Stimulated activated CD8-positive, alpha-beta memory T cell treated with anti-CD3 and anti-CD28 coated beads, Interleukin-4, amount 100 ng/mL, for 24 hours (primary cell): ENCODE measurements at regions not wholly inside any gene's neighbourhood (a gene's known extent, or its start where the extent isn't known, plus 50 kb on each side); places are given as distances from the start of the nearest gene placed in this dataset.
"Not testable (repeated sequence)": the region's sequence is repeated elsewhere in the genome, so short reads cannot be mapped to it uniquely, and the experiment has no call there.

ENCODE experiments used
- DNase-seq: peaks from one replicate; pipeline ENCODE4 v3.0.0-alpha.2; 2020; ENCODE audit warnings: low read depth

DNA sequence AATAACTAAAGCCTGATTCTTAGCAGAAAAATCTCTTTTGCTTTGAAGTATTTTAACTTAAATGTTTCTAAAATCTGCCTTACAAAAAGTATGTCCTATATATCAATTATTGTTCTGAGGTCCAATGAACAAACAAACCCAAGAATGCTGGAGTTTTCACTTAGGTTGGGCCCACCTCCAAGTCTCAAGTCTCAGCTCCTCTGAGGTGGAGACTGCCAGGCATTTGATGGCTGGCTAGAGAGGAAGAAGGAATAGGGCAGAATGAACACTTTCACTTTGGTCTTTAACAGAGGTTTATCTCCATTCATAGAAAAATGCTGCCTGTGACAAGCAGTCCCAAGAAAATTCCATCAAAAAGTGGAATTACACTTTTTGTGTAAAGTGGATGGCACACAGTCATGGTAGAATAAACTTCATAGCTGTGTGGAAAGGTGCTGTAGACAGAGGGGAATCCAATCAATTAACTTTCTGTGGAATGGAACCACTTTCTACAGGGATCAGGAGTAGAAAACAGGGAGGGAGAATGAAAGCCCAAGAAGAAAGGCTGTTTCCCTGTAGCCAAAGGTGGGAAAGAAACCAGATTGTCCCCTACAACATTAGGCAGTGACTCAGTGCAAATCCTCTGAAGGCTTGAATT is 349.4 kb upstream of the RUNX1 start:
- no peak for DNase-seq

DNA sequence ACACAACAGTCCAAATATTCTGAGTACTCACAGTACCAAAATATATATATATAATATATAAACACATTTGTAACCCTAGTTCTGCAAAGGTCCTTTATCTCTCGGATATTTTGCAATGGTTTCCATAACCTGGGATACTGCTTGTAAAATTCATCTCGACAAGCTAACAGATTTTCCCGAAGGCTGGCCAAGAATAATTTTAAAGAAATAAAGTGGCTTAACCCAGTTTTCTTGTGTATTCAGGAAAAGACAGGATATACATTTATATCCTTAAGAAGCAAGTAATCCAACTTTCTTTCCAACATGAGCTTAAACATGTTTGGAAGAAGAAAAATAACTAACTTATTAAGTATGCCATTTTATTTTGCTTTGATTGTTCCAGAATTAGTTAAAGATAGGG is 348.7 kb upstream of the RUNX1 start:
- no peak for DNase-seq

DNA sequence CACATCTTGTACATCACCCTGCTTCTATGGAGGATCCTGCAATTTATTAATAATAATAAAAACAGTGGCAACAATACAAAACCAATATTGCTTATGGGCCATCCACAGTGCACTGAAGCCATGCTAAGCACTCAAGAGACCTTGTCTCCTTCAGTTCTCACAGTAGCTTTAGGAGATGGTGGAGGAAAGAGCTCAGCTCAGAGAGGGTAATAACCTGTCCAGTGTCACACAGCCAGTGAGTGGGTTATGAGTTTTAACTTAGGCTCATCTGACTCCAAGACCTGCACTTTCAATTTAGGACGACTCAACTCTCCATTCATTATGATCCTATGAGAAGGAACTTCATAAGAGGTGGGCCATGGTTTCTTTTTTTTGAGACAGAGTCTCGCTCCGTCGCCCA is 347.6 kb upstream of the RUNX1 start:
- DNase-seq: no peak

DNA sequence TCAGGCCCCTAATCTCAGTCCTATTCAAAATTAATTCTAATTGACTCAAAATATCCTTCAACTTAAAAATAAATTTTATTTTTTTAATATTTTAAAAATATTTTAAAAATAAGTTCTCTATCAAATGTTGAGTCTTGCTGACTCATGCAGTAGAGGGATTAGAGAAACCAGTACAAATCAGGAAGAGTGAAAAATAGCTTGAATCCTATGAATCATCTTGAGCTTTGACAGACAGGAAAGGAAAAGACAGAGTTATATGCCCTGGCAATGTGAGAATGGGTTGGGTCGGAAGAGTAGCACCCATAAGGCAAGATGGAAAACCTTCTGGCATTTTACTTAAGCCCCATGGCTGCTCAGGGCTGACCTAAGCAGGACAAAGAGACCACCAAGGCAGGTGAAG is 346.6 kb upstream of the RUNX1 start:
- no peak for DNase-seq

DNA sequence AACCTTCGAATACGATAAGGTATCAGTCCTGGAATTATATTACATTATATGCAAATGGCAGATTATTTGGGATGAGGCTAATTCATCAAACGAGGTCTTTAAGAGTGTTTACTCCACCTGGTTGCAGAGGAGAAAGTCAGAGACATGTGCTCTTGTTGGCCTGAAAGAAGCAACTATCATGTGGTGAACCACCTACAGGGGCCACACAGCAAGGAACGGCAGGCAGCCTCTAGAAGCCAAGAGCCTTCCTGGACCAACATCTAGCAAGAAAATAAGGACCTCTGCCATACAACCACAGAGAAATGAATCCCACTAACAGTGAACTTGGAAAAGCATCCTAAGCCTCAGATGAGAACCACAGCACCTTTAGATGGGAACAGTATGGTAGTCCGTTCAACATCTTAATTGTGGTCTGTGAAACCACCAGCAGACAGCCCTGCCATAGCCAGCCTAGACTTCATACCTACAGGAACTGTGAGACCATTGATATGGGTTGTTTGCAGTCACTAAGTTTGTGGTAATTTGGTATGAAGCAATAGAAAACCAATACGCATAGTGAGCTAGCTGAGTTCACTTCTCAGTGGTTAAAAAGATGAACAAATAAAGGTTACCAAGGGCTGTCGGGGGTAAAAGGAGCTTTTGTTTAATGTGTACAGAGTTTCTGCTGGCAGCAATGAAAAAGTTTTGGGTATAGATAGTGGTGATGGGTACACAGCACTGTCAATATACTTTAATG is 345.7 kb upstream of the RUNX1 start:
- DNase-seq: no peak

DNA sequence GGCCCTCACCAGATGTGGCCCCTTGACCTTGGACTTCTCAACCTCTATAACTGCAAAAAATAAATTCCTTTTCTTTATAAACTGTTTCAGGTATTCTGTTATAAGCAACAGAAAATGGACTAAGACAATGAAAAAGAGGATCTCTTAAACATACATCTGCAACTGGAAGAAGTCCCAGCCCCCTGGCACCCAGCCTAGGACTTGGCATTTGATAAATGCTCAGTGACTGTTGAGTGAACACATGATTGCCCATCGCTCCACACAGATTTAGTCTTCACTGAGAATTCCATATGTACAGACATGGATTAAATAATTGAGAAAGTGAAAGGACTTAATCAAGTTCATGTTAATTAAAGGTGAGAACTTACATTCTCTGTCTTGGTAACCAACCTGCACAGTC is 344.9 kb upstream of the RUNX1 start:
- no peak for DNase-seq

DNA sequence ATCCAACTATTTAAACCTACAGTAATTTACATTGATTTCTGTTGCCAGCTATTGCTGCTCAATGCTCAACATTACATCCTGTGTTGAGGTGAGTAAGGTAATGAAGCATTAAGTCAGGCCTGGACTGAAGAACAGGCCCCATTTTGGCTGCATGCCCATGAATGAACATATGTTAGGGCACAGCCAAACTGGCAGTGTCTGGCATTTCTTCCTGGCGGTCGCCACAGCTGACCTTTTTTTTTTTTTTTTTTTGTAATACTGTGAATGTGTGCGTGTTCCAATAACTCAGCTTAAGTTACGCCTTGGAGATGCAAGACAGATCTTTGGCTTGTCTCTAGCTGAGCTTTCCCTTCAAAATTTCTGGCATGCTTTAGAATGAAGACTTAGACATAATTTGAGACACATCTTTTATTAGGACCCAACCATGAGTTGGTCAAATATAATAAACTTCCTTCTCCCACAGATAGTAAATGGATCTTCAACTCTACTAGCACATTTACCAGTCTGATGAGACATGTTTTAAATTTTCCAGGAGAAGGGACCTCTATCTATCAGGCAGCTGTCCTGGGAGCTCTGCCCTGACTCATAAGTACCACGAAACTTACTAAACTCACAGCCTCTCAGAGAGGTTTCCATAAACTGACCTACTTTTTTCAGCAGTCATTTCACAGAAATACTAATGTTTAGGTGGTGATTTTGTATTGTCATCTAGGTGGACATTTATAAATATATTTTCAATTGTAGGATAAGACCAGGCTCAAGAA is 341.1 kb upstream of the RUNX1 start:
- DNase-seq: no peak

DNA sequence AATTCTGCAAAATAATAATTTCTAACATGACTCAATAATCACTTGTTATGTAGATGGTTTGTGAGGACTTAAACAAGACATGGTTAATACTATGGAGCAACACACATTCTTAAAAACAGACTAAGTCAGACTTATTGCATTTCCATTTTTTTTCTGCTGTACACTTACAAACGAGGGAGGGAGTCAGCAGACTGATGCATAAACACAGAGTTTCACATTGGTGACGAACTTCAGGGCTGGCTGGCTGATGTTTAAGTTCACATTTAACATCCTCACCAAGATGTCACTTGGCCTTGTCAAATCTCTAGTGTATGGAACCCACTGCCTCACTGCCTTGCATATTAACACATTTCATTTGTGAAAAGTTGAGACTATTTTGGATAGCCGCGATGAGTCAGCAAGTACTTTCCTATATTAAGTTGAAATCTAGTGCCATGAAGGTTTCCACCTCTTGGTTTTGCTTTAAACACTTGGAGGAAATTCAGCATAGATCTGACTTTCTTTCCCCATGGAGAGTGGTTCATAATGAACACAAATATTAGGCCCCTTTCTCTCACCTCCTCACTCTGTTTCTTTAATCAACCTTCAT is 337.5 kb upstream of the RUNX1 start:
- no peak for DNase-seq

DNA sequence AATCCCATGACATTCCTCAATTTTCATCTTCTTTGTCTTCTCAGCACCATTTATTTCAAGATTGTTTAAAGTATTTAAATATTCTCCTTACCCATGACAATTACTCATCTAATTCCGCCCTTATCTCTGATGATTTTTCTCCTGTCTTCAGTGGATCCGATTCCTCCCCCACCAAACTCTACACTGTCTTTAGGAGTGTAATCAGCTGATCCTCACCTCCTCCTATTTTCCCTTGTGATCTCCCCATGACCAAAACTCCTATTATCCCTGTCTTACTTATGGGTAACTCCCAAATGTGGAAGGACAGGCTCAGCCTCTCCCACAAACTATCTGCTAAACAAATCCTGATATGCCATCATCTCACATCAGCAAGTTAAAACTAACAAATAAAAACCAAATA is 335.3 kb upstream of the RUNX1 start:
- DNase-seq: no peak

DNA sequence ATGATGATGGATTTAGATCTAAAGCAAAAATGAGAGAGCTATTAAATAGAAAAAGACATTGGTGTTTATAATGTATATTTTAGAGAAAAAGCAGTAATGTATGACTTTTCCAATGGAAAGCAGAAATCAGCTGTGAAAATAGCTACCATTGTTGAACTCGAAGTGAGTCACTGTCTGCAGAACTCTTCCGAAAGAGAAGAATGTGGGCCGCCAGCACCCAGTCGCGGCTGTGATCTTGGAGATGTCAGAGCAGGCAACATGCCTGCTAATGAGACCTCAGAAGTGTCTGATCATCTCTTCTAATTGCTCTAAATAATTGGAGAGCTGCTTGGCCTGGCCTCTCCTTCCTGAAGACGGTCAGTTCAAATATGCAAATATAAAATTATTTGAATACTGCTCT is 333.6 kb upstream of the RUNX1 start:
- no peak for DNase-seq

DNA sequence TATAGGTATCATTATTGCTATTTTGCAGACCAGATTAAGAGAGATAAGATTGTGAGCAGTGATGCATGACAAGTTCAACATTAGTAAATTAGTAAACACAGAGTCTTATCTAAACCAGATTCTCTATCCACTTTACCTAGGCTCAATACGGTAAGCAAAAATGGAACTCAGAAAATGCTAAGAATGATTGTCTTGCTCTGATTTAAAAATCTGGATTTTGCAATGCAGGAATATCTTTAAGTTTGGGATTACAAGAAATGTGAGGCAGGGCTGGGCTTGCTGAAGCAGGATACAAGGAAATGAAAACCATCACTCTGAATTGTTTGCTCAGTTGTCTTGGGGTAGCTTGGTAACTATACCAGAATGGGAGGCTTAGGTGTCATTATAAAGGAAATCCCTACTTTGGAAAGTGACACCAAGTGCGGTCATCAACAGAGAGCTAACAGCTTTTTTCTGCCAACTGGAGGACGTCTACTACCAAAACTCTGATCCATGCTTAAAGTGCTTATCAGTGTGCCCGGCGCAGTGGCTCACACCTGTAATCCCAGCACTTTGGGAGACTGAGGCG is 332.7 kb upstream of the RUNX1 start:
- no peak for DNase-seq

DNA sequence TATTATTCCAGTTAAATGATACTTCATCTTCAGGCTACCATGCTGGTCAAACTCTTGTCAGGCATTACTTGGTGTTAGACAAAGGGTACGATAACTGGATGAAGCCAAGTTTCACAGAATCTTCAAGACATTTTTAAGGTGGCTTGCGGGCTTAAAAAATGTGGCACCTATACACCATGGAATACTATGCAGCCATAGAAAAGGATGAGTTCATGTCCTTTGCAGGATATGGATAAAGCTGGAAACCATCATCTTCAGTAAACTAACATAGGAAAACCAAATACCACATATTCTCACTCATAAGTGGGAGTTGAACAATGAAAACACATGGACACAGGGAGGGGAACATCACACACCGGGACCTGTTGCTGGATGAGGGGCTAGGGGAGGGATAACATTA is 331.2 kb upstream of the RUNX1 start:
- DNase-seq: not testable (repeated sequence)

DNA sequence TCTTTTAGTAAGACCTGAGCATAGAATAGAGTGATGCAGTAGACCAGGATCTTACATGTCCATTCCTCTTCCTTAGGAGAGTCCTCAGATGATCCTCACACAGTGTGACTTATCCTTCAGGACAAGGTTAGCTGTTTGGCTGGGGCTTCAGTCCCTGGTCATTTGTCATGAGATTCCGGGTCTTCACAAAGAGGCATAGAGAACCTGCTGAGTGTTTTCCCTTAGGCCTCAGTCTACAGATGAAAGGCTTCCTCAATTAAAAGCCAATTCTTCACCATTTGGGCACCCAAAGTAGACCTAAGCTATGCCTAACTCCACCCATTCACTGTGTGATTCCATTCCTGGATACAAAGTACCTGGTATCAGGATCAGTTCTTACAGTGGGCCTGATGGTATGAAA is 329.8 kb upstream of the RUNX1 start:
- no peak for DNase-seq

DNA sequence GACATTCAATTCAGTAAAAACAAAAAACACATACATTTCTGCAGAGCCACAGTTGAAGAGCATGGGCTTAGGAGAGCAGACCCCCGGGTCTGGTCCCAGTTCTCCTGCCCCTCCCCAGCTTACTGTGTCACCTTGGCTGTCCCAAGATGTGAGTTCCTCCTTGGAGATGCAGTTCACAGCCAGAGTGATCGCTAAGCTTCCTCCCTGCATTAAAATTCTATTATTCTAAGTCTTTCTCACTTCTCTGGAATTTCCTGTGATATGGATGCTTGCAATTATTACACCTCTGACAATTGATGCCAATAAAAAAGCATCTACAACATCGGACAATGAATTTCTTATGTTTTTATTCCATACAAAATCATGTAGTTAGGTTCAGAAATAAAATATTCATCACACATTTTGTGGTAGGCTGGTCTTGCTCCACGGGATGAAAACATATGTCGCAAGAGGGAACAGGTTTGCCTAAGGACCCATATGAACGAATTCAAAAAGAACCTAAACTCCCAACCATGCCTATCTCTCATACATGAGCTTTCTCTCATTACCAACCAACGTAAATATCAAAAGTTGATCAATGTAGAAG is 328.5 kb upstream of the RUNX1 start:
- no peak for DNase-seq

DNA sequence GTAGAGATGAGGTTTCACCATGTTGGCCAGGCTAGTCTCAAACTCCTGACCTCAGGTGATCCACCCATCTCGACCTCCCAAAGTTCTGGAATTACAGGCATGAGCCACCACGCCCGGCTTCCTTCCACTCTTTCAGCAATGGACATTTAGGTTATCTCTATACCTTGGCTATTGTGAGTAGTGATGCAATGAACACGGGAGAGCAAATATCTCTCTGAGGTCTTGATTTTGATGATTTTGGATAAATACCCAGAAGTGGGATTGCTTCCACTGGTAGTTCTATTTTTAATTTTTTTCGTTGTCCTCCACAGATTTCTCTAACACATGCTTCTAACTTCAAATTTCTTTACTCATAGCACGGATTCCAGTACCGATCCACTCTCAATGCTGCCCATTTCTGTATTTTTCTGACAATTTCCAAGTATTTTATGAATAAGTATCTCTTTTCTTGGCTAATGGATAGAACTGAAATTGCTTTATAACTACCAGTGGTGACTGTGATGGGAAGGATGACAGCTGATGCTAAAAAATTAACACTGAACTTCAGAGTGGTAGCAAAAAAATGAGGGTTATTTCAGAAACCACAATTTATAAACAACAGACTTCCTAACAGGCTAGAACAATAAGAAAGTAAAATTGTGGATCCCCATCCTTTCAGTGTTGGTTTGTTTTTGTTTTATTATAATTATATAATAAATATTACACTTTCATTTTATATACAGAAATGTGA is 327.5 kb upstream of the RUNX1 start:
- DNase-seq: no peak

DNA sequence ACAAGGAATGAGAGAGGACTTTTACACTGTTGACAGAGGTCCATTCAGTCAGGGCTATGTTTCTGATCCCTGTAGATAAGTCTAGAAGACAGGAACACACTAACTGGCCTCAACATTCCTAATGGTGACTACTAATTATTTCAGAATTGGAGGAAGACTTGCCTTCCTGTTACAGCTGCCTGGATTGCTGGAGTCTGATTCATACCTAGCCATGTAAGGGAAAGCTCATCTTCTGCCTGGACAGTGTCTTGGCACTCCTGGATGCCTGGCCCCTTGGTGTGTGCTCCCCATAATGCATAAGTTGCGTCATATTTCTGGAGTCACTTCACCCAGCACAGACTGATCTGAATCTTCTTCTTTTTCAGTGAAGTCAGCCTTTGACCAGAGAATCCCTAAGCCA is 326.0 kb upstream of the RUNX1 start:
- DNase-seq: no peak

DNA sequence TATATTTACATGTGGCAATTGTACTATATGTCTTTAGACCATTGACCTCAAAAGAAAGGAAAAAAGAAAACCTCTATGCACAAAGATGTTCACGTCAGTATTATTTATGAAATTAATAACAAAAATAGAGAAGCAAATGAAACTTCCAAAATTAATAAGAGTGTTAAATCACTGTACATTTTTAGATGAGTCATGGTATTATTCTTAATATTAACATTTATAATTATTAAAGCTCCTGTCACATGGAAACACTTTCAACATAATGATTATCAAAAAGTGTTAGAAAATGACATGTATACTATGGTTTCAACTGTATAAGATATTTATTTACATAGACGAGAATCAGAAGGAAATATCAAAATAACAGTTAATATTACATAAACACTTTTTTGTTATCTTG is 324.9 kb upstream of the RUNX1 start:
- no peak for DNase-seq

DNA sequence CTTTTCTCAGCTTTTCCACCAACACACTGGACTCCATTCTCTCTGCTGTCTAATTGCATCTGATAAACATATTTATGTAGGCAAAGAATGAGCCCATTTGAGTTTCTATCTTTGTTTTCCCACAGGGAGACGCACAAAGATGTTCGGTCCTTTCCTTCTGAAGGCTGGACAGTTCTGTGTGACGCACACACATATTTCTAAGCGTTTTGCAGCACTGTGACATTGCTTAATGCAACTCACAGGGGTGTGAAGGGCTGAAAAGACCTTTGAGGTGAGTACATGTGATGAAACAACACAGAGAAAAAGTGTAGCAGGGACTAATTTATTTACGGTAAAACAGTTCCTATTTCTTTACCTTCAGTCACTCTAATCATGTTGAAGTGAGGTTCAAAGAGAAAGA is 323.1 kb upstream of the RUNX1 start:
- no peak for DNase-seq

DNA sequence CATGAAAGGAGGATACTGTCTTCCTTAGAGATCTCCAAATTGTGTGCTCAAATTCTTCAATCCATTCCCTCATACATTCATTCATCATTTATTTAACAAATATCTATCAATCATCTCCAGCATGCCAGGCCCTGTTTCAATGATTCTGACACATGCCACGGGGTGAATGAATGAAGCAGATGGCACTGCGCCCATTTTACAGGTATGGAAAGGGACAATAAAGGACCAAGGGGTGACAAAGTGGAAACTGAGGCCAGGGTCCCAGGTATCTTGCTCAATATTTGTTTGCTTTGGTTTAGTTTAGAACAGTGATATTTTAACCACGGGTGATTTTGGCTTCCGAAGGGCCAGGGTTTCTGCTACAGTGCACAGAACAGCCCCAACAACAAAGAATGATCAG is 321.6 kb upstream of the RUNX1 start:
- no peak for DNase-seq

DNA sequence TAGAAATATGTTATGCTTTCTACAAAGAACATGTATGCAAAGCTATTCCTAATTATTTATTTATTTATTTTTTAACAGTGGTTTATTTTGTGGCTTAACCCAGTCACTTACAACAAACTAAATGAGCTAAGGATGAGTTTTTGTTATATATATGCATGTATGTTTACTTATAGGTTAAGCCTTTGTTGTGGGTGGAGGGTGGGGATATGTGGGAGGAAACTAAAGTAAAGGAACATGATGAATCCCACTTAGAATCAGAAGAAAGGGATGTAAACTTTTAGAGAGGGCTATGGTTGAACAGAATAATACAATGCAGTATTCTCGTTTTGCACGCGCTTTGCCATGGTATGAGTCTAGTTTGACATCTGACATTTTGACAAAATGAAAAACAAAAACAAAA is 321.0 kb upstream of the RUNX1 start:
- no peak for DNase-seq

DNA sequence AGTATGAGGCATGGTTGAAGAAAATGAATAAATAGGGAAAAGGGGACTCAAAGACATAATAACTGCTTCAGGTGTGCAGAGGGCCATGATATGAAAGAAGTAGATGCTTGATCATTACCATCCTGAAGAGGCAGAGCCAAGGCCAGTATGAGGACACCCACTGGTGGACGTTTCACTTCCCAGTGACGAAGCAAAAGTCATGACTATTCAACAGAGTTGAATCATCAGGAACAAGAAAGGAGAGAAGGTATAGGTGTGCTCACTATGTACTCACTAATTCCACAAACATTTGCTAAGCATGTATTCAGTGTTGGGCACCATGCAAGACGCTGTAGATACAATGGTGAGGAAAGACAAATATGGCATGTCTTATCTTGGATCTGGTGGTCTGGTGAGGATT is 319.2 kb upstream of the RUNX1 start:
- DNase-seq: no peak

DNA sequence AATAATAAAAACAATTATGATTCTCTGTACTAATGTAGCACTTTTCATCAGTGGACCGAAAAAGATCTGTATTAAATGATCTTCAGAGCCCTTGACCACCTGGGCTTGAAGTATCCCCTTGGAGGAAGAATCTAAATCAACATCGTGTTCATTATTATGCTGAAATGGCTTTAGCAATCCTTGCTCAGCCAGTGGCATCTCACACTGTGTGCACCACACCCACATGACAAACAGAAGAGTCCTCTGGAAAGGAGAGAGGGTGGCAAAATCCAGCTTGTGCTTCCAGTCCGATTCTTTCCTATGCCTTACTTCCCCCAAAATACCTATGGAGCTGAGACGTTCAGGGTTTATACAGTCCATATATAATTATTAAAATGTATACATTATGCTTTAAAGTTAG is 318.5 kb upstream of the RUNX1 start:
- DNase-seq: no peak
